ENCODE measurements at regions not wholly inside any gene's neighbourhood (a gene's known extent, or its start where the extent isn't known, plus 50 kb on each side); places are given as distances from the start of the nearest gene placed in this dataset.
"Not testable (repeated sequence)": the region's sequence is repeated elsewhere in the genome, so short reads cannot be mapped to it uniquely, and the experiment has no call there.

DNA sequence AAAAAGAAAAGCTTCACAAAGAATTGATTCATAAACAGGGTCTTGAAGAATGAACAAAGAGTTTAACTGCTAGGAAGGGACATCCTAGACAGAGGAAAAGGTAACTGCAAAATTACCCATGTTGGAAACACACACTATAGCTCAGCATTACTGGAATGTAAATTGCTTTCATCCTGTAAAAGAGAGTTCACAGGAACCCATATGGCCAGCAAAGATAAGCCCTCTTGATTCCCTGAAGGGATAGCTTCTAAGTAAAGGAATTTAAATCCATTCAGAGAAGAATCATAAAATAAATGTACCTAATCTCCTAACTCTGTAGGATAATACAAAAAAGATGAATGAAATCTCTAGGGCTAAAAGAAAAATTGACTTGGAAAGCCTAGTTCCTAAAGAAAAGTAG lies 107.1 kb upstream of the INTU start:
- no peak for DNase-seq

DNA sequence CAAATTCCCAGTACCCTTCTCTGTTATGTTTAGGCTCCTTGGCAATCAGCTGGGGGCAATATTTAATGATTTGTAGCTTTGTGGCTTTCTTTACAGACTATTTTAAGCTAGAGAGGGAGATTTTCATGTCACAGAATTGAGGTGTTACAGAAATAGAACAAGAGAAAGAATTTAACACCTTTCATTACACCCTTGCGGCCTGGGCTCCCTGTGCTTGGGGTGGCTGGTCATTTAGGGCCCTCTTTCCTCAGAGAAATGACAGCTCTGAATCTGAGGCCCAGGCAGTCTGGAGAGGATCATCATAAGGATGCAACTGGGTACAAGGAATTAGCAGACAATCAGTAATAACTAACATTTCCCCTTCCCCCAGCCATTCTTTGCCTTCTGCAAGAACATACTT lies 104.5 kb upstream of the INTU start:
- ATAC-seq: no peak
- Mint-ChIP-seq H3K4me3 (no peak overlapping the region), H3K36me3 (ENCODE audit: low read depth) (no peaks in the 10 kb centered on the region), H3K4me1 (ENCODE audit: low read depth) (no peaks in the 10 kb centered on the region), H3K27ac (no peak overlapping the region), H3K27me3 (no peaks in the 10 kb centered on the region), H3K9me3 (no peaks in the 10 kb centered on the region)
- intact Hi-C loops (cut with micrococcal nuclease): no loop called here
- CTCF ChIA-PET: no interaction called here
- POLR2A ChIA-PET: no interaction called here
- TF ChIP-seq, protein P1, sequence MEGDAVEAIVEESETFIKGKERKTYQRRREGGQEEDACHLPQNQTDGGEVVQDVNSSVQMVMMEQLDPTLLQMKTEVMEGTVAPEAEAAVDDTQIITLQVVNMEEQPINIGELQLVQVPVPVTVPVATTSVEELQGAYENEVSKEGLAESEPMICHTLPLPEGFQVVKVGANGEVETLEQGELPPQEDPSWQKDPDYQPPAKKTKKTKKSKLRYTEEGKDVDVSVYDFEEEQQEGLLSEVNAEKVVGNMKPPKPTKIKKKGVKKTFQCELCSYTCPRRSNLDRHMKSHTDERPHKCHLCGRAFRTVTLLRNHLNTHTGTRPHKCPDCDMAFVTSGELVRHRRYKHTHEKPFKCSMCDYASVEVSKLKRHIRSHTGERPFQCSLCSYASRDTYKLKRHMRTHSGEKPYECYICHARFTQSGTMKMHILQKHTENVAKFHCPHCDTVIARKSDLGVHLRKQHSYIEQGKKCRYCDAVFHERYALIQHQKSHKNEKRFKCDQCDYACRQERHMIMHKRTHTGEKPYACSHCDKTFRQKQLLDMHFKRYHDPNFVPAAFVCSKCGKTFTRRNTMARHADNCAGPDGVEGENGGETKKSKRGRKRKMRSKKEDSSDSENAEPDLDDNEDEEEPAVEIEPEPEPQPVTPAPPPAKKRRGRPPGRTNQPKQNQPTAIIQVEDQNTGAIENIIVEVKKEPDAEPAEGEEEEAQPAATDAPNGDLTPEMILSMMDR (IDR thresholded peaks at IDR 0.05): no peak
- no peak for DNase-seq

More for the DNA sequence above, 107.1 kb upstream of the INTU start:
- no peaks in the 10 kb centered on the region for H3K4me1 Mint-ChIP-seq (ENCODE audit: low read depth)
- no peak overlapping the region for H3K27ac Mint-ChIP-seq
- CTCF ChIA-PET: no interaction called here
- ATAC-seq: no peak
- TF ChIP-seq, protein P1 (IDR thresholded peaks at IDR 0.05): no peak
- no peaks in the 10 kb centered on the region for H3K36me3 Mint-ChIP-seq (ENCODE audit: low read depth)
- no peak overlapping the region for H3K4me3 Mint-ChIP-seq
- no peaks in the 10 kb centered on the region for H3K27me3 Mint-ChIP-seq
- intact Hi-C loops (cut with micrococcal nuclease): no loop called here
- POLR2A ChIA-PET: no interaction called here
- no peaks in the 10 kb centered on the region for H3K9me3 Mint-ChIP-seq

DNA sequence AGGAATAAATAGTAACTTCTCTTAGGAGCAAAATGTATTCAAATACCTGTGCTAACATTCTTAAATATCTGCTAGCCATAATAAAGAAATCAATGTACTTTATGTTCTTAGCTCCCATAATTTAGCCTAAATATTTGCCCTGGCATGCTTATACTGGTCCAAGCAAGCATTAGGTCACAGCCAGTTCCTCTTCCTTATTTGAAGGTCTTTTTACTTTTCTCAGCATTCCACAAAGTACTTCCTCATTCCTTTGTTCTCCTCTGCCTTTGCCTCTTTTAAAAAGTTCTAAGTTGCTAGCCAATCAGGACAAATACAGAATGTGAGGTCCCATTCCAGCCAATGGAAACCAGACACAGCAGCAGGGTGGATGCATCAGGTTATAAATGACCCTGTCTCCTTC lies 102.9 kb upstream of the INTU start:
- CTCF ChIA-PET; H3K27ac Mint-ChIP-seq; intact Hi-C loops (cut with micrococcal nuclease); H3K36me3 Mint-ChIP-seq (ENCODE audit: low read depth); H3K4me3 Mint-ChIP-seq; ATAC-seq; DNase-seq; H3K27me3 Mint-ChIP-seq; H3K9me3 Mint-ChIP-seq; POLR2A ChIA-PET; H3K4me1 Mint-ChIP-seq (ENCODE audit: low read depth): not testable (repeated sequence)

DNA sequence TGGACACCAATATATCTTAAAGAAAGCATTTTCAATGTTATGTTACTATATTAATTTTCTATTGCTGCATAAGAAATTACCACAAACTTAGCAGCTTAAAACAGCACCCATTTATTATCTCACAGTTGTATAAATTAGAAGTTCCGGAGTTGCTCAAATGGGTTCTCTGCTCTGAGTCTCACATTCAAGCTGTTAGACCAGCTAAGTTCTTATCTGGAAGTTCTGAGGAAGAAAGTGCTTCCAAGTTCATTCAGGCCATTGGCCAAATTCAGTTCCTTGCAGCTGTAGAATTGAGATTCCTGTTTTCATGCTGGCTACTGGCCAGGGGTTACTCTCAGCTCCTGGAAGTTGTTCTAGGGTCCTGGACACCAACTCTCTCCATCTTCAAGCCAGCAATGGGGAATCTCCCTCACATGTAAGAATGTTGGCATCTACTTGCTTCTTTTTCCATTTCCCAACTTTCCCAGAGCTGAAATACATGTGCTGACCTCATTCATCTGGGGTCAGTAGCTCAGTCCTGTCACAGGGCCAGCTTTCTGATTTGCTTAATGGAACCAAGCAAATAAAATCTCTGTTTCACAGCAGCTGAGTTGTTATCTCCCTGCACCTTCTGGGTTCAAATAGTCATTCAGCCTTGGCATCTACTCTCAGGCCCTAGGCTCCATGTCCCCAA lies 99.6 kb upstream of the INTU start:
- ChIA-PET POLR2A (no interaction called here), CTCF (no interaction called here)
- intact Hi-C loops (cut with micrococcal nuclease): no loop called here
- H3K4me3 Mint-ChIP-seq: no peak overlapping the region
- TF ChIP-seq, protein P1 (IDR thresholded peaks at IDR 0.05): no peak
- DNase-seq (no peak), ATAC-seq (no peak)
- H3K27me3 Mint-ChIP-seq: peaks cover 5% of the 10 kb centered on the region
- no peaks in the 10 kb centered on the region for H3K4me1 Mint-ChIP-seq (ENCODE audit: low read depth)
- no peak overlapping the region for H3K27ac Mint-ChIP-seq
- no peaks in the 10 kb centered on the region for H3K36me3 Mint-ChIP-seq (ENCODE audit: low read depth)
- H3K9me3 Mint-ChIP-seq: no peaks in the 10 kb centered on the region

DNA sequence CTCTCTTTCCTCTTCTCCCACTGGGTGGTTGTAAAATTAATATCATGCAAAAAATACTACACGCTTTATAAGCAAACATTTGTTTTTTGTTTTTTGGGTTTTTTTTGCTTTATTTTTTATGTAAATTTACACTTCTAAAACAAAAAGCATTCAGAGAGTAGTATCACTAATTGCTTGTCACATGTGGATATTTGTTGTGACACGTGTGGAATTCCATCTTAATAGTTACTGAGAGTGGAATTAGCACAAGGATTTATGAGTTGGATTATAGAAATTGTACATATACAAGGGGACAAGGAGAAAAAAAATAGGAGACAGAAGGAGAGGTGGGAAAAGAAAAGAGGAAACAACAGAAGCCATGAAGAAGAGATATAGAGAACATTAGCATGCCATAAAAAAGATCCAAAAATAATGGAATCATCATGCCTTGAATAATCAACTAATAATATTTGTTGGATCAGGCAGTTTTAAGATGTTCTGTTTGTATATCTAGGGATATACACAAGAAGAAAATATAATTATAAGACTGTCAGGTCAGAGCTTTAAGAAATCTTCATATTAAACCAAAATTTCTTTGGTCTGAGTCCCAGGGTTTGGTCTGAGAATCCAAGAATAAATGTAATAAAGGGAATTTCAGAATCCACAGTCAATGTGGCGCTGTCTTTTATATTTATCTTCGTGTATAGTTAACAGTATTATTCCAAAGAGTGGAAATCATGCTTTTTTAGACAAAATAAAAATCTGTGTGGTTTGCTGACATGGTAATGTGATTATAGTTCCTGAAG lies 98.5 kb upstream of the INTU start:
- TF ChIP-seq, protein P1 (IDR thresholded peaks at IDR 0.05): no peak
- Mint-ChIP-seq H3K9me3 (no peaks in the 10 kb centered on the region), H3K4me1 (ENCODE audit: low read depth) (no peaks in the 10 kb centered on the region), H3K27ac (no peak overlapping the region), H3K4me3 (no peak overlapping the region), H3K27me3 (peaks cover 5% of the 10 kb centered on the region), H3K36me3 (ENCODE audit: low read depth) (no peaks in the 10 kb centered on the region)
- intact Hi-C loops (cut with micrococcal nuclease): no loop called here
- ChIA-PET POLR2A (no interaction called here), CTCF (no interaction called here)
- DNase-seq (no peak), ATAC-seq (no peak)
